ENCODE measurements at regions not wholly inside any gene's neighbourhood (a gene's known extent, or its start where the extent isn't known, plus 50 kb on each side); places are given as distances from the start of the nearest gene placed in this dataset.

DNA sequence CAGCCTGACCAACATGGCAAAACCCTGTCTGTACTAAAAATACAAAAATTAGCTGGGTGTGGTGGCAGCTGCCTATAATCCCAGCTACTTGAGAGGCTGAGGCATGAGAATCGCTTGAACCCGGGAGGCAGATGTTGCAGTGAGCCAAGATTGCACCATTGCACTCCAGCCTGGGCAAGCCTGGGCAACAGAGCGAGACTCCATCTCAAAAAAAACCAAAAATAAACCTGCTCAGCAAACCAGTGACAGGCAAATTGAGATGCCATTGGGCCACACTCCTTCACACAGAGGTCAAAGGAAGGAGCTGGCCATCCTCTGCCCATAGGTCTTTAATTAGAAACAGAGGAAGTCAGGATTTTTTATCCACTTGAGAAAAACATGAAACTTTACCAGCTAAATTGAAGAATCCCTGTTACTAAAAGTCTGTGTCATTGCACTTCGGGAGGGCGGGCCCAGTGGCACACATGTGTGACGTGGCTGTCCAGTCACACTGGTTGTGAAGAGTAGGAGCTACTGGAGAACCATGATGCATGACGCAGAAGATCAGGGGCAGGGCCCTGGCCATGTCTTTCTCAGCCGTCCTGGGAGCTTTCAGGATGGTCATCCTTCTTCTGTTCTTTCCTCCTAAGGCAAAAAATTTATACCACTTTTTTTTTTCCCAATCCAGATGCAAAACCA lies 118.3 kb upstream of the ZNF438 start:
- Histone ChIP-seq H3K36me3 (ENCODE audit: control insufficient read depth, insufficient read depth, low read length) (no peaks in the 10 kb centered on the region), H3K9ac (ENCODE audit: low read depth, low read length) (no peak overlapping the region), H3K4me1 (ENCODE audit: control insufficient read depth, insufficient read depth, low read length) (no peaks in the 10 kb centered on the region), H3K9me3 (ENCODE audit: control insufficient read depth, insufficient read depth, low read length) (no peaks in the 10 kb centered on the region), H3K27me3 (ENCODE audit: control insufficient read depth, insufficient read depth, low read length) (no peaks in the 10 kb centered on the region), H3K4me3 (ENCODE audit: low read depth, low read length) (no peak overlapping the region)

DNA sequence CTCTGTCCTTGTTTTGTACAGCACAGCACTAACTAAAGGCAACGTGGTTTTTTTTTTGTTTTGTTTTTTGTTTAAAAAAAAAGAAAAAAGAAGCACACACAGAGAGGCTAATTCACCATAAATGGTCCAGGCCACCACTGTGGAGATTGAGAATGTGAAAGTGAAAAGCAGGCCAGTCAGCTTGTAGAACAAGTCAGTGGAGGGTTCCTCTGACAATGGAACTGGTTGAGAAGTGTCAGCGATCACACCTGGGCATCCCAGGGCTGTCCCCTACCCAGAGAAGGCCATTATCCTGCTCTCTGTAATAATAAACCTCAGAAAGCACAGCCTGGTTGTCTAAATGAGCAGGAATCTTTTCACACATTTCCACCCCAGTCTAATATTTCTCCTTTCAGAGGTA lies 119.6 kb upstream of the ZNF438 start:
- no peaks in the 10 kb centered on the region for H3K27me3 ChIP-seq (ENCODE audit: control insufficient read depth, insufficient read depth, low read length)
- no peaks in the 10 kb centered on the region for H3K36me3 ChIP-seq (ENCODE audit: control insufficient read depth, insufficient read depth, low read length)
- H3K9ac ChIP-seq (ENCODE audit: low read depth, low read length) = no peak overlapping the region
- H3K4me3 ChIP-seq (ENCODE audit: low read depth, low read length) = no peak overlapping the region
- H3K4me1 ChIP-seq (ENCODE audit: control insufficient read depth, insufficient read depth, low read length) = no peaks in the 10 kb centered on the region
- no peaks in the 10 kb centered on the region for H3K9me3 ChIP-seq (ENCODE audit: control insufficient read depth, insufficient read depth, low read length)

DNA sequence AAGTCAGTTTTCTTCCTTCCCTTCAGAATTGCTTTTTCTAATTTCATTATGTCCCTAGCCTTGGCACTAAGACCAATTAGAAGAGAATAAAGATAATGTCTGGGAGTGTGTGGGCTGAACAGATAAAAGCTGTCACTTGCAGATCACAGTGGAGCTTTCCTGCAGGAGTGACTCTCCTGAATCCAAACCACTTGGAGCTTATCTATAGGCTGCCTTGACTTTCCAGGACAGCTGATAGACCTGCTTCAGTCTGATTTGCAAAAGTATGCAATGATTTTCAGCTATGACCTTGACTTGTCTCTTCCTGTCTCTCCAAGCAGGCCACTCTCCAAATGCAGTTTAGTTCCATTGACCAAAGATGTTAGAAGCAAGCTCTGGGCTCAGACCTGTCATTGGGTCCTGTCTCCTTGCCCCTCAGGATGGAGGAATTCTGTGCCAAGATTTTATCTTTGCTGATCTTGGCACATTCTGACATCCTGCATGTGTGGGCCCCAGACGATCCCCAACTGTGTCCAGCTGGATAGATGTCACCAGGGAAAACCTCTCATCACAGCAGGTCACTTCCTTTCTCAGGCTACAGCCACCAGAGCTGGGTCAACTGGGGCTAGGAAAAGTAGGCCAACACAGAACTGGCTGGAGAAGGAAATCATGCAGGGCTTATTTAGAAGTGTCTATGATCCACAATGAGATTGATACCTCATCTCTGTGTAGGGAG lies 120.9 kb upstream of the ZNF438 start:
- Histone ChIP-seq H3K4me3 (ENCODE audit: low read depth, low read length) (no peak overlapping the region), H3K9me3 (ENCODE audit: control insufficient read depth, insufficient read depth, low read length) (no peaks in the 10 kb centered on the region), H3K9ac (ENCODE audit: low read depth, low read length) (no peak overlapping the region), H3K4me1 (ENCODE audit: control insufficient read depth, insufficient read depth, low read length) (no peaks in the 10 kb centered on the region), H3K27me3 (ENCODE audit: control insufficient read depth, insufficient read depth, low read length) (no peaks in the 10 kb centered on the region), H3K36me3 (ENCODE audit: control insufficient read depth, insufficient read depth, low read length) (no peaks in the 10 kb centered on the region)

DNA sequence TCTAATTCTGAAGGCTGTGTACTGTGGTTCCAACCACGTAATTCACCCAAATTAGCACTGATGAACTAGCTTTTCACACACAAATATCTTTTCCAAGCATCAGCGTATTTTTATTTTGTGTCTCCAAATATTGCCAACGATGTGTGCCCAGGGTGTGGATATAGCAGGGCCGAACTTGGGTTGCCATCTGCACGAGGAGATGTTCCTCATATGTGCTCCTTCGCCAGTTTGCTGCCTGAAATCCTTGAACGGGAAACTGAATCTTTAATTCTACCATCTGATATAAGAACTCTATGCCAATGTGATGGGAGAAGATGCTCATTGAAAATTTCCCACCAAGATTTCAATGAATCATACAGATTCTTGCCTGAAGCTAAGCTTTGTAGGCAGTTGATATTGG lies 121.5 kb upstream of the ZNF438 start:
- Histone ChIP-seq H3K36me3 (ENCODE audit: control insufficient read depth, insufficient read depth, low read length) (no peaks in the 10 kb centered on the region), H3K4me1 (ENCODE audit: control insufficient read depth, insufficient read depth, low read length) (no peaks in the 10 kb centered on the region), H3K4me3 (ENCODE audit: low read depth, low read length) (no peak overlapping the region), H3K9me3 (ENCODE audit: control insufficient read depth, insufficient read depth, low read length) (no peaks in the 10 kb centered on the region), H3K9ac (ENCODE audit: low read depth, low read length) (no peak overlapping the region), H3K27me3 (ENCODE audit: control insufficient read depth, insufficient read depth, low read length) (no peaks in the 10 kb centered on the region)

DNA sequence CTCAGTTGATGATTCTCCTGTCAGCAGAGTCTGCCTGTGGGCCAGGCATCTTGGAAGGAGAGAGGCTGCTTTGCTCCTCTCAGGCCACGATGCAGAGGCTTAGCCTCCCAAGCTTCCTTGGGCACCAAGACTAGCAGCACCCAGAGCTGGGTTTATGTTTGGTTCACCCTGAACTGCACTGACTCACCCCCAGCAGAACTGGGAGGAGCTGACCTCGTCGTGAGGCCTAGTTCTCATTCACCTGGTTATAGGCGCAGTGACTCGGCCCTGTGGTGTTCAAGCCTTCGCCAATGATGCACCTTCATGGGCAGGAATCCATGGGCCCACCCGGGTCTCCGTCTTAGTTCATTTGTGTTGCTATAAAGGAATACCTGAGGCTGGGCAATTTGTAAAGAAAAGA lies 122.0 kb upstream of the ZNF438 start:
- no peaks in the 10 kb centered on the region for H3K4me1 ChIP-seq (ENCODE audit: control insufficient read depth, insufficient read depth, low read length)
- H3K4me3 ChIP-seq (ENCODE audit: low read depth, low read length) = no peak overlapping the region
- no peak overlapping the region for H3K9ac ChIP-seq (ENCODE audit: low read depth, low read length)
- H3K36me3 ChIP-seq (ENCODE audit: control insufficient read depth, insufficient read depth, low read length) = no peaks in the 10 kb centered on the region
- no peaks in the 10 kb centered on the region for H3K27me3 ChIP-seq (ENCODE audit: control insufficient read depth, insufficient read depth, low read length)
- no peaks in the 10 kb centered on the region for H3K9me3 ChIP-seq (ENCODE audit: control insufficient read depth, insufficient read depth, low read length)

DNA sequence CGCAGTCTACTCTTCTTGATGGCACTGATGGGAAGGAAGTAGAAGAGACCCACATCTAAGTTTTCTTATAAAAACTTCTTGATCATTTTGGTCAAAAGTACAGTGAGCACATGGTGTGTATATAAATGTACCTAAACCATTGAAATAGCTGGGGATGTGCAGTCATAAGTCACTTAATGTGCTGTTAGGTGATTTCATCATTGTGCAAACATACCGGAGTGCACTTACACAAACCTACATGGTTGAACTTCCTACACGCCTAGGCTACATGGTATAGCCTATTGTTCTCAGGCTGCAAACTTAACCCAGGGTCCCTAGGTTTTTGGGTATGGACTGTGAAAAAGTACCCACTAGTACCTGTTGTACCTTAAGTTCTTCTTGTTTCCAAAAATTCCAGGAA lies 123.3 kb upstream of the ZNF438 start:
- H3K27me3 ChIP-seq (ENCODE audit: control insufficient read depth, insufficient read depth, low read length) = no peaks in the 10 kb centered on the region

DNA sequence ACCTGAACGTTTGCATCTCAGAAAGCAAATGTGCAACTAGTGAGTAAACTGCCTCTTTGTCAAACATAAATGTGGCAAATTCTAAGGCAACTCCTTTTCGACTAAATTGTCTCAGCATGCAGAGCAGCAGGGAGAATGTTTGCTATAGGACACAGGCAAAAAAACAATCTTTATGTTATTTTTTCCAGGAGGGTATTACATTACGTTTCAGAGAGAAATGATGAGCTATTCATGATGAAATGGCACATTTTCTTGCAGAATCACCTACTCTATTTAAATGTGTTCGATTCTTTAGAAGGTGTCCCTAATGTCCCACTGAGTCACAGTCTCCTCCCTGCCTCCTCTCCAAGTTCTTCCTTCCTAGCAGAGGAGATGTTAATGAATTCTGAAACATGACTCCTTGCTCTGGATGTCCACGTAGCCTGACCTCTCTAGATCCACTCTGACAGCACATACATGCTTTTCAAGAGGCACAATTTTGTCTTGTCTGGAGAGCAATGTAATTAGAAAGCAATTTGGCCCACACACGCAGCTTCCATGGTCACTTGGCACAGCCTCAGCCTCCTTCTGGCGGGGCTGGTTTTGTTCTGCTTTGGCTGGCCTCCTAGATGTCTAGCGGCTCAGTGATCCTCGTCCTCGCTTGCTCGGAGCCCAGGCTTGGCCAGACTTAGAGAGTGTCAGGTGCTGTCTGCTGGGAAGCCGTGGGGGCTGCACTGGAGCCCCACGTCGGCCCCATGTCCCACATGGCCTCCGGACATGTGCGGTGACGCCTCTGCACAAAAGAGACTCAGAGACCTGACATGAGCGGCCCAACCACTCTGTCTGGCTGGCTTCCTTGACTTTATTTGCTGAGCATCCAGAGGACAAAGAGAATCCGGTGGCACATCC lies 125.7 kb upstream of the ZNF438 start:
- no peak overlapping the region for H3K9ac ChIP-seq (ENCODE audit: low read depth, low read length)
- no peak overlapping the region for H3K4me3 ChIP-seq (ENCODE audit: low read depth, low read length)
- no peaks in the 10 kb centered on the region for H3K36me3 ChIP-seq (ENCODE audit: control insufficient read depth, insufficient read depth, low read length)
- H3K4me1 ChIP-seq (ENCODE audit: control insufficient read depth, insufficient read depth, low read length) = no peaks in the 10 kb centered on the region
- no peaks in the 10 kb centered on the region for H3K27me3 ChIP-seq (ENCODE audit: control insufficient read depth, insufficient read depth, low read length)
- H3K9me3 ChIP-seq (ENCODE audit: control insufficient read depth, insufficient read depth, low read length) = no peaks in the 10 kb centered on the region

More for the DNA sequence above, 123.3 kb upstream of the ZNF438 start:
- Histone ChIP-seq H3K4me1 (ENCODE audit: control insufficient read depth, insufficient read depth, low read length) (no peaks in the 10 kb centered on the region), H3K9ac (ENCODE audit: low read depth, low read length) (no peak overlapping the region), H3K36me3 (ENCODE audit: control insufficient read depth, insufficient read depth, low read length) (no peaks in the 10 kb centered on the region), H3K9me3 (ENCODE audit: control insufficient read depth, insufficient read depth, low read length) (no peaks in the 10 kb centered on the region), H3K4me3 (ENCODE audit: low read depth, low read length) (no peak overlapping the region)

DNA sequence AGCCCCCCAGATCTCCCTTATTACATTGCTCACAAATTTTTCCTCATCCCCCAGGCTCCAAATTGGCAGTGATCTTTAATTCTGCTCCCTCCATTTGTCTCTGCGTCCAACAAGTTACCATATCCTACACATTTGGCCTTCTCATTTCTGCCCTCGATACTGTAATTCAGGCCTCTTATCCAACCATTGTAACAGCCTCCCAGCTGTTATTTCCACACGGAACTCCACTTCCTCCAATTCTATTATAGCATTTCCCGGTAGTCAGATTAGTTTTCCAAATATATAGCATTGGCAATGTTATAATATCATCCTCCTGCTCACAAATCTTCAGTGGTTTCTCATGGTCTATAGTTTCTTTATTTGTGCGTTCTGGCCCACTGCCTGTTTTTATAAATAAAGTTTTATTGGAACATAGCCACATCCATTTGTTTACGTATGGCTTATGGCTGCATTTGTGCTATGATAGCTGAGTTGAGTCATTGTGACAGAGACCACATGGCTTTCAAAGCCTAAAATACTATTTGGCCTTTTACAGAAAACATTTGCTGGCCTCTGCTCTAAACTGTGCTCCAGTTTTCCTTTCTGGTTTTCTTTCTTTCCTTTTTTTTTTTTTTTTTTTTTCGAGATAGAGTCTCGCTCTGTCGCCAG lies 126.5 kb upstream of the ZNF438 start:
- H3K9me3 ChIP-seq (ENCODE audit: control insufficient read depth, insufficient read depth, low read length) = no peaks in the 10 kb centered on the region
- no peaks in the 10 kb centered on the region for H3K4me1 ChIP-seq (ENCODE audit: control insufficient read depth, insufficient read depth, low read length)
- no peak overlapping the region for H3K9ac ChIP-seq (ENCODE audit: low read depth, low read length)
- no peaks in the 10 kb centered on the region for H3K36me3 ChIP-seq (ENCODE audit: control insufficient read depth, insufficient read depth, low read length)
- H3K27me3 ChIP-seq (ENCODE audit: control insufficient read depth, insufficient read depth, low read length) = no peaks in the 10 kb centered on the region
- H3K4me3 ChIP-seq (ENCODE audit: low read depth, low read length) = no peak overlapping the region

DNA sequence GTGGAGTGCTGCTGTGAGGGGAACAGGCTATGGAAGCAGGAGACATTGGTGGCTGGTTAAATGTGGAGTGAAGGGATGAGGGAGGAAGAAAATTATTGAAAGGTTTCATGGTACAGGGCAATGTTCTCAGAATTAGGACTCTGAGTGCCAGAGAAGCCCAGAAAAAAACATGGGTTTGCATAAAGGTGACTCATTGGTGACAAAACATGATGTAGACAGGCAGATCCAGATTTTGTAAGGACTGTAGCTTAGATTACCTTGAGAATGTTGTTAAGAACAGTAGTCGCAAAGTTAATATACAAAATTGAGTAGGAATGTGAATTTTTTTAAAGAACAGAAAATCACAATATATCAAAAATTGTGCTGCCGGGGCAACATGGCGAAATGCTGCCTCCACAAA lies 134.9 kb upstream of the ZNF438 start:
- no peaks in the 10 kb centered on the region for H3K36me3 ChIP-seq (ENCODE audit: control insufficient read depth, insufficient read depth, low read length)
- peaks cover 3% of the 10 kb centered on the region for H3K9me3 ChIP-seq (ENCODE audit: control insufficient read depth, insufficient read depth, low read length)
- no peak overlapping the region for H3K9ac ChIP-seq (ENCODE audit: low read depth, low read length)
- H3K27me3 ChIP-seq (ENCODE audit: control insufficient read depth, insufficient read depth, low read length) = no peaks in the 10 kb centered on the region
- no peak overlapping the region for H3K4me3 ChIP-seq (ENCODE audit: low read depth, low read length)
- no peaks in the 10 kb centered on the region for H3K4me1 ChIP-seq (ENCODE audit: control insufficient read depth, insufficient read depth, low read length)

DNA sequence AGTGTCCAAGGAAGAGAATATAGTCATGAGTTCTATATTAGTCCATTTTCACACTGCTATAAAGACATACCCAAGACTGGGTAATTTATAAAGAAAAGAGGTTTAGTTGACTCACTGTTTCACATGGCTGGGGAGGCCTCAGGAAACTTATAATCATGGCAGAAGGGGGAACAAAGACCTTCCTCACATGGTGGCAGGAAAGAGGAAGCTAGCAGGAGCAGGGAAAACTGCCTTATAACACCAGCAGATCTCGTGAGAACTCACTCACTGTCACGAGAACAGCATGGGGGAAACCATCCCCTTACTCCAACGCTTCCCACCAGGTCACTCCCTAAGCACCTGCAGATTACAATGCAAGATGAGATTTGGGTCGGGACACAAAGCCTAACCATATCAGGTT lies 139.0 kb upstream of the ZNF438 start:
- Histone ChIP-seq H3K36me3 (ENCODE audit: control insufficient read depth, insufficient read depth, low read length) (no peaks in the 10 kb centered on the region), H3K9me3 (ENCODE audit: control insufficient read depth, insufficient read depth, low read length) (peaks cover 3% of the 10 kb centered on the region), H3K4me1 (ENCODE audit: control insufficient read depth, insufficient read depth, low read length) (no peaks in the 10 kb centered on the region), H3K4me3 (ENCODE audit: low read depth, low read length) (no peak overlapping the region), H3K9ac (ENCODE audit: low read depth, low read length) (no peak overlapping the region), H3K27me3 (ENCODE audit: control insufficient read depth, insufficient read depth, low read length) (no peaks in the 10 kb centered on the region)

DNA sequence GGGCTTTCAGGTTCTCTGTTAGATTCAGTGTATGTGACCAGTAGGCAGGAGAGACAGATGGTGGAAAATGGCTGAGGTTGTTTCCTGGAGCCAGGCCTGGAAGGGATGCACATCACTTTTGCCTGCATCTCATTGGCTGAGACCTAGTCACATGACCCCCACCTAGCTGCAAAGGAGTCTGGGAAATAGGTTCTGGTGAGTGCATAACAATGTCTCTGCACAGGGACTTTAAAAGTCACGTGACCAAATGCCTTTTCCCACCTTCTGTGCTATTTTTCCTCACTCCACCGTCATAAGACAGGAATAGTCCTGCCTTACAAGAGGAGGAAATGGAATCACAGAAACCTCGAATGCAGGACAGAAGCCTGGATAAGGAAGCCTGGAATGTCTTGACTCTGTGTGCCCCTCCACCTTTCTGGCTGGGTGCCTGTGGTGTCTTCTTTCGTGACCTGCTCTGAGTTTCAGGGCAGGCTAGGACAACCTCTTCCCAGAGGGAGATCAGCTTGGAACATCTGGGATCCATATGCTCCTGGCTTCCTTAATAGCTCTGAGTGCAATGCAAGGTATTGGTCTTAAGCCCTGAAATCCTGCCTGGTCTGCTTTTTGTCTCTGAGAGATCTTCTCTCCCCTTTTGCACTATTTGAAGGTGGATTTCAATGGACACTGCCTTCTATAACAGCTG lies 139.9 kb upstream of the ZNF438 start:
- no peak overlapping the region for H3K4me3 ChIP-seq (ENCODE audit: low read depth, low read length)
- no peaks in the 10 kb centered on the region for H3K36me3 ChIP-seq (ENCODE audit: control insufficient read depth, insufficient read depth, low read length)
- H3K9ac ChIP-seq (ENCODE audit: low read depth, low read length) = no peak overlapping the region
- no peaks in the 10 kb centered on the region for H3K4me1 ChIP-seq (ENCODE audit: control insufficient read depth, insufficient read depth, low read length)
- H3K27me3 ChIP-seq (ENCODE audit: control insufficient read depth, insufficient read depth, low read length) = no peaks in the 10 kb centered on the region
- H3K9me3 ChIP-seq (ENCODE audit: control insufficient read depth, insufficient read depth, low read length) = no peaks in the 10 kb centered on the region

Data from iPS-15b (cell line).